ENCODE measurements at regions not wholly inside any gene's neighbourhood (a gene's known extent, or its start where the extent isn't known, plus 50 kb on each side); places are given as distances from the start of the nearest gene placed in this dataset.

- TF ChIP-seq POLR2AphosphoS5 (IDR thresholded peaks at IDR 0.05; ENCODE audit: insufficient read depth, low read depth, low read length), result no peak
- no peak for TF ChIP-seq CTCF (IDR thresholded peaks at IDR 0.05; ENCODE audit: extremely low read depth in 1 of 2, insufficient read depth in 1 of 2, low read depth in 1 of 2, low read length in 2 of 2)
- no peak for TF ChIP-seq POLR2A (IDR thresholded peaks at IDR 0.05; ENCODE audit: low read depth, low read length)
- no peak for TF ChIP-seq FOS (IDR thresholded peaks at IDR 0.05; ENCODE audit: borderline replicate concordance, insufficient read depth, low read length)
- TF ChIP-seq EZH2 (IDR thresholded peaks at IDR 0.05; ENCODE audit: borderline replicate concordance, low read depth, low read length, severe bottlenecking), result no peak
- TF ChIP-seq MAX (IDR thresholded peaks at IDR 0.05; ENCODE audit: insufficient read depth, insufficient read length), result no peak
- TF ChIP-seq MYC (IDR thresholded peaks at IDR 0.05; ENCODE audit: low read depth, low read length), result no peak
- TF ChIP-seq GATA2 (IDR thresholded peaks at IDR 0.05; ENCODE audit: insufficient read depth, insufficient read length, low read depth, low read length), result no peak
Observed at GRCh38 chr12:24246934-24247333, 297.5 kb upstream of the SOX5 start.
